ENCODE measurements at regions not wholly inside any gene's neighbourhood (a gene's known extent, or its start where the extent isn't known, plus 50 kb on each side); places are given as distances from the start of the nearest gene placed in this dataset.
A peak's percentile ranks its signal among the peaks of the same experiment; 100 is the strongest.

GRCh38 chr11:69387409-69387885 is 93.5 kb downstream of the MYEOV start:
- Histone ChIP-seq H4K20me1 (no peaks in the 10 kb centered on the region), H3K9me3 (replicated peaks in 1 of 11) (peaks cover 20 to 30% (median 26%) of the 10 kb centered on the region in 11 experiments), H3K27ac (no peak overlapping the region), H3K36me3 (no peaks in the 10 kb centered on the region), H3K9ac (no peak overlapping the region), H3K4me3 (no peak overlapping the region), H3K4me1 (peaks cover under 1 to 21% (median 13%) of the 10 kb centered on the region in 10 experiments; a peak in 18 of 20 replicates), H3K27me3 (no peaks in the 10 kb centered on the region), H3K4me2 (no peak overlapping the region)
- TF ChIP-seq Cebpa-rat (IDR thresholded peaks at IDR 0.05), result no peak

- no peak overlapping the region for H3K9ac ChIP-seq
- no peak for TF ChIP-seq Cebpa-rat (IDR thresholded peaks at IDR 0.05)
- no peaks in the 10 kb centered on the region for H3K27me3 ChIP-seq
- H3K4me2 ChIP-seq, result no peak overlapping the region
- H3K4me3 ChIP-seq, result no peak overlapping the region
- H4K20me1 ChIP-seq, result no peaks in the 10 kb centered on the region
- H3K27ac ChIP-seq, result no peak overlapping the region
- H3K9me3 ChIP-seq (replicated peaks in 1 of 11), result peaks cover 20 to 30% (median 26%) of the 10 kb centered on the region in 11 experiments
- peaks cover 0 to 17% (median 13%) of the 10 kb centered on the region in 10 experiments; a peak in 13 of 20 replicates for H3K4me1 ChIP-seq
- H3K36me3 ChIP-seq, result no peaks in the 10 kb centered on the region
Observed at GRCh38 chr11:69388210-69388609, 93.3 kb upstream of the LINC01488 start.

- H4K20me1 ChIP-seq, result no peaks in the 10 kb centered on the region
- peaks cover 0 to 17% (median 13%) of the 10 kb centered on the region in 10 experiments; a peak in 13 of 20 replicates for H3K4me1 ChIP-seq
- no peak overlapping the region for H3K9ac ChIP-seq
- no peak overlapping the region for H3K4me2 ChIP-seq
- H3K36me3 ChIP-seq, result no peaks in the 10 kb centered on the region
- no peaks in the 10 kb centered on the region for H3K27me3 ChIP-seq
- TF ChIP-seq Cebpa-rat (IDR thresholded peaks at IDR 0.05), result no peak
- no peak overlapping the region for H3K27ac ChIP-seq
- no peak overlapping the region for H3K4me3 ChIP-seq
- H3K9me3 ChIP-seq (replicated peaks in 1 of 11), result peaks cover 20 to 30% (median 26%) of the 10 kb centered on the region in 11 experiments
Observed at GRCh38 chr11:69388661-69389060, 92.8 kb upstream of the LINC01488 start.

- Histone ChIP-seq H3K36me3 (no peaks in the 10 kb centered on the region), H3K27ac (no peak overlapping the region), H4K20me1 (no peaks in the 10 kb centered on the region), H3K4me1 (peaks cover 14 to 35% (median 30%) of the 10 kb centered on the region in 10 experiments), H3K9ac (no peak overlapping the region), H3K27me3 (0 out of 22 replicates have a peak, but pooled peaks cover 0 to 5% (median 0%) of the 10 kb centered on the region in 11 experiments), H3K4me2 (peak overlapping the region in 6 of 11 experiments; percentile 4 to 55 (median 42); a peak in 5 of 22 replicates), H3K4me3 (no peak overlapping the region), H3K9me3 (replicated peaks in 1 of 11) (peaks cover 20 to 30% (median 26%) of the 10 kb centered on the region in 11 experiments)
- no peak for TF ChIP-seq Cebpa-rat (IDR thresholded peaks at IDR 0.05)
Observed at GRCh38 chr11:69390561-69390960, 90.9 kb upstream of the LINC01488 start.

- Histone ChIP-seq H3K36me3 (no peaks in the 10 kb centered on the region), H4K20me1 (no peaks in the 10 kb centered on the region), H3K4me2 (peak overlapping the region in 8 of 11 experiments; percentile 13 to 55 (median 42); a peak in 14 of 22 replicates), H3K9ac (no peak overlapping the region), H3K9me3 (replicated peaks in 1 of 11) (peaks cover 20 to 30% (median 26%) of the 10 kb centered on the region in 11 experiments), H3K4me1 (peaks cover 22 to 44% (median 36%) of the 10 kb centered on the region in 10 experiments), H3K27me3 (0 out of 22 replicates have a peak, but pooled peaks cover 0 to 5% (median 0%) of the 10 kb centered on the region in 11 experiments), H3K4me3 (no peak overlapping the region), H3K27ac (no peak overlapping the region)
- no peak for TF ChIP-seq Cebpa-rat (IDR thresholded peaks at IDR 0.05)
Observed at GRCh38 chr11:69391192-69392103, 90.0 kb upstream of the LINC01488 start.

- Histone ChIP-seq H3K9me3 (replicated peaks in 1 of 11) (peaks cover 18 to 27% (median 24%) of the 10 kb centered on the region in 11 experiments), H3K36me3 (no peaks in the 10 kb centered on the region), H3K4me1 (peaks cover 23 to 51% (median 37%) of the 10 kb centered on the region in 10 experiments), H3K4me3 (no peak overlapping the region), H3K9ac (no peak overlapping the region), H3K4me2 (peak overlapping the region in 3 of 11 experiments; percentile 44 to 55 (median 50); a peak in 3 of 22 replicates), H3K27ac (no peak overlapping the region), H4K20me1 (no peaks in the 10 kb centered on the region), H3K27me3 (0 out of 22 replicates have a peak, but pooled peaks cover 0 to 5% (median 0%) of the 10 kb centered on the region in 11 experiments)
- TF ChIP-seq Cebpa-rat (IDR thresholded peaks at IDR 0.05), result no peak
Observed at GRCh38 chr11:69392104-69392653, 89.3 kb upstream of the LINC01488 start.

- H3K36me3 ChIP-seq, result no peaks in the 10 kb centered on the region
Observed at GRCh38 chr11:69393178-69393832, 88.2 kb upstream of the LINC01488 start.

GRCh38 chr11:69393865-69394233 is 87.6 kb upstream of the LINC01488 start:
- no peak for TF ChIP-seq Cebpa-rat (IDR thresholded peaks at IDR 0.05)
- no peaks in the 10 kb centered on the region for H4K20me1 ChIP-seq
- 0 out of 22 replicates have a peak, but pooled peaks cover 0 to 5% (median 0%) of the 10 kb centered on the region in 11 experiments for H3K27me3 ChIP-seq
- no peaks in the 10 kb centered on the region for H3K36me3 ChIP-seq
- H3K4me2 ChIP-seq, result peak overlapping the region in 8 of 11 experiments; percentile 56 to 83 (median 72); a peak in 11 of 22 replicates
- H3K4me1 ChIP-seq, result peaks cover 33 to 59% (median 47%) of the 10 kb centered on the region in 10 experiments
- H3K9ac ChIP-seq, result no peak overlapping the region
- peaks cover 3 to 10% (median 7%) of the 10 kb centered on the region in 11 experiments for H3K9me3 ChIP-seq (replicated peaks in 1 of 11)
- H3K27ac ChIP-seq, result peak overlapping the region in 2 of 11 experiments; percentile 51 to 53; a peak in 1 of 22 replicates
- no peak overlapping the region for H3K4me3 ChIP-seq

More at GRCh38 chr11:69393178-69393832, 88.2 kb upstream of the LINC01488 start:
- Histone ChIP-seq H3K4me2 (0 out of 22 replicates have a peak overlapping the region, but pooled peaks of 1 of the 11 experiments have one; percentile 79), H3K9ac (no peak overlapping the region), H3K4me1 (peaks cover 27 to 54% (median 42%) of the 10 kb centered on the region in 10 experiments), H3K4me3 (no peak overlapping the region), H3K27ac (no peak overlapping the region), H3K9me3 (replicated peaks in 1 of 11) (peaks cover 8 to 15% (median 13%) of the 10 kb centered on the region in 11 experiments), H3K27me3 (0 out of 22 replicates have a peak, but pooled peaks cover 0 to 5% (median 0%) of the 10 kb centered on the region in 11 experiments), H4K20me1 (no peaks in the 10 kb centered on the region)
- TF ChIP-seq Cebpa-rat (IDR thresholded peaks at IDR 0.05), result no peak

All from BLaER1 treated with 17β-estradiol and CSF1 and Interleukin-3, amounts not matched to agents 10 nM and 100 nM (cell line).